Muscle of leg (tissue), 3 donors: ENCODE measurements at regions not wholly inside any gene's neighbourhood (a gene's known extent, or its start where the extent isn't known, plus 50 kb on each side); places are given as distances from the start of the nearest gene placed in this dataset.

Source experiments
- DNase-seq: peaks from one replicate; pipeline ENCODE4 v3.0.0; 2013
- H3K27ac ChIP-seq: one replicate; pipeline ENCODE4 v1.5.1; 2013; ENCODE audit warnings: mild to moderate bottlenecking, low read length, control low read depth
- H3K27me3 ChIP-seq: one replicate; pipeline ENCODE4 v1.6.1; 2013; ENCODE audit warnings: low read length; ENCODE audit not compliant: control insufficient read depth, insufficient read depth
- H3K36me3 ChIP-seq: one replicate; pipeline ENCODE4 v1.6.1; 2013; ENCODE audit warnings: low read length; ENCODE audit not compliant: control insufficient read depth, insufficient read depth
- H3K4me1 ChIP-seq: one replicate; pipeline ENCODE4 v1.6.1; 2013; ENCODE audit warnings: low read length; ENCODE audit not compliant: control insufficient read depth, insufficient read depth
- H3K4me3 ChIP-seq: one replicate; pipeline ENCODE4 v1.5.1; 2013; ENCODE audit warnings: low read length, control low read depth
- H3K9me3 ChIP-seq: replicated peaks from 2 replicates; pipeline ENCODE4 v1.6.1; 2013; ENCODE audit warnings: low read depth, low read length; ENCODE audit not compliant: control insufficient read depth
- WGBS: methylation state at CpG from one replicate; pipeline ENCODE4 v1.1.5; 2013; ENCODE audit warnings: missing lambda C conversion rate; ENCODE audit not compliant: insufficient coverage; 5-methylcytosine and 5-hydroxymethylcytosine counted together

GRCh38 chr12:124109760-124110159, 136.7 kb downstream of the ZNF664 start:
- 51% methylated on average over 2 of the region's 3 CpGs for WGBS
- no peak overlapping the region for H3K4me3 ChIP-seq

DNA sequence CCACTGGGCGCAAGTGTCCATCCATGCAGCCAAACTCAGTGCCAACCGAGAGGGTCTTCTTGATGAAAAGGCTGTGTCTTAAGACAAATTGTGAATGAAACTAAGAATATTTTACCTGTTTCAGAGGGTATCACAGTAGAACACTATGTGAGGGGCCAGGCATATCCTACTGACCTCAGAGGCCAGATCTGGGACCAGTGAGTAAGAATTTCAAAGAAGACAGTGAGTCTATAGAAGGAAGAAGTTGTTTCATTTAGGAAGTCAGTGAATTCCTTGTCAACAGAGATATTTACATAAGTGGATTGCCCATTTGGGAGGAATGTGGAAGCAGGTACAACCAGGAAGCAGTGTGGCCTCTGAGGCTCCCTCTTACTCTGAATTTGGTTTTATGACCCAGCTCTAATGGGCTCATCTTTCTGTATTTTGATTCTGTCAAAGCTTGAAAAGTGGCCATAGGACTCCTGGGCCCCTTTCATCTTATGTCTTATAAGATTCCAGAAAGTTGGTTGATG, 137.4 kb downstream of the ZNF664 start:
- no peak for DNase-seq
- Histone ChIP-seq H3K36me3 (no peaks in the 10 kb centered on the region), H3K27ac (no peak overlapping the region), H3K4me1 (no peaks in the 10 kb centered on the region), H3K27me3 (peaks cover 3% of the 10 kb centered on the region), H3K9me3 (peaks cover 6% of the 10 kb centered on the region), H3K4me3 (no peak overlapping the region)
- WGBS: 92% methylated on average over 2 of the region's 2 CpGs

More at GRCh38 chr12:124109760-124110159, 136.7 kb downstream of the ZNF664 start:
- no peak for DNase-seq
- peaks cover 3% of the 10 kb centered on the region for H3K27me3 ChIP-seq
- H3K27ac ChIP-seq: no peak overlapping the region
- H3K9me3 ChIP-seq: peaks cover 6% of the 10 kb centered on the region
- H3K4me1 ChIP-seq: no peaks in the 10 kb centered on the region
- H3K36me3 ChIP-seq: no peaks in the 10 kb centered on the region

GRCh38 chr12:124111006-124111405, 138.0 kb downstream of the ZNF664 start:
- H3K36me3 ChIP-seq: no peaks in the 10 kb centered on the region
- H3K27ac ChIP-seq: no peak overlapping the region
- no peak overlapping the region for H3K4me3 ChIP-seq
- no peaks in the 10 kb centered on the region for H3K4me1 ChIP-seq
- WGBS: 60% methylated on average over 1 of the region's 5 CpGs
- no peak for DNase-seq
- peaks cover 3% of the 10 kb centered on the region for H3K27me3 ChIP-seq
- peaks cover 6% of the 10 kb centered on the region for H3K9me3 ChIP-seq

DNA sequence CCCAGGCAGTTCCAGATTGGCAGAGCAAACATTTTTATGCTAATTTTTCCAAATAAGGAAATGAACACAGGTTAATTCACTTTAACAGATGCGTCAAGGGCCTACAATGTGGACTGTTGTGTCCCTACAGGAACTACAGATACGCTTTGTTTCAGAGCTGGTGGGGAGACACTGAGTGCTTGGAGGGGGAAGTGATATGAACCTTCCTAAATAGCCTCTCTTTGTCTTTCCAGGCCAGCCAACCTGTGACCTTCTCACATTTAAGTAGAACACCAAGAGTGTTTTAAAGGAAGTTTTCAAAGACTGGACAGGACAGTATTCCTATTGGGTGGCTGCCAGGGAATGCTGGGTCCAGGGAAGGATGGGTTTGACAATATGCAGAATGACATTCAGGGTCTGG, 141.3 kb downstream of the ZNF664 start:
- Histone ChIP-seq H3K4me1 (no peaks in the 10 kb centered on the region), H3K36me3 (no peaks in the 10 kb centered on the region), H3K27me3 (peaks cover 3% of the 10 kb centered on the region), H3K27ac (no peak overlapping the region), H3K9me3 (peaks cover 6% of the 10 kb centered on the region), H3K4me3 (no peak overlapping the region)
- no CpG with 5 or more reads among the region's 2 CpGs for WGBS
- DNase-seq: no peak

DNA sequence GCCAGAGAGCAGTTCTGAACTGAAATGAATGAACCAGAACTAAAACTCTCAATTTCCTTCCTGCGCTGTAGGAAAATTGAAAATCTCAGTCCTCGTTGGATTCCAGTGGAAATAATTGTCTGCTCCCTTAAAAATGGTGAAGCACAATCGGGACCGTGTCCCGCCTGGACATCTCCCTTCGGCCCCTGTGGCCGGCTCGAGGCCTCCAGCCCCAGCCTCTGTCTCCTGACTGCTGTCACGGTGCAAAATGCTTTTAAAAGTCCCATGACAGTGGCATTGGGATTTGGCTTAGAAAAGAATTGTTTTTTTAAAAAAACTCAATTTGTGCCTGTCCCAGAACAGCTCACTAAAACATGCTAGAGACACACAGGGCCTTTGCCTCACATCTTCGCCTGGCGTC, 142.5 kb downstream of the ZNF664 start:
- 59% methylated on average over 9 of the region's 11 CpGs for WGBS
- Histone ChIP-seq H3K9me3 (peaks cover 6% of the 10 kb centered on the region), H3K27me3 (peaks cover 5% of the 10 kb centered on the region), H3K27ac (no peak overlapping the region), H3K4me3 (no peak overlapping the region), H3K4me1 (no peaks in the 10 kb centered on the region), H3K36me3 (no peaks in the 10 kb centered on the region)
- DNase-seq: peak; percentile 65

DNA sequence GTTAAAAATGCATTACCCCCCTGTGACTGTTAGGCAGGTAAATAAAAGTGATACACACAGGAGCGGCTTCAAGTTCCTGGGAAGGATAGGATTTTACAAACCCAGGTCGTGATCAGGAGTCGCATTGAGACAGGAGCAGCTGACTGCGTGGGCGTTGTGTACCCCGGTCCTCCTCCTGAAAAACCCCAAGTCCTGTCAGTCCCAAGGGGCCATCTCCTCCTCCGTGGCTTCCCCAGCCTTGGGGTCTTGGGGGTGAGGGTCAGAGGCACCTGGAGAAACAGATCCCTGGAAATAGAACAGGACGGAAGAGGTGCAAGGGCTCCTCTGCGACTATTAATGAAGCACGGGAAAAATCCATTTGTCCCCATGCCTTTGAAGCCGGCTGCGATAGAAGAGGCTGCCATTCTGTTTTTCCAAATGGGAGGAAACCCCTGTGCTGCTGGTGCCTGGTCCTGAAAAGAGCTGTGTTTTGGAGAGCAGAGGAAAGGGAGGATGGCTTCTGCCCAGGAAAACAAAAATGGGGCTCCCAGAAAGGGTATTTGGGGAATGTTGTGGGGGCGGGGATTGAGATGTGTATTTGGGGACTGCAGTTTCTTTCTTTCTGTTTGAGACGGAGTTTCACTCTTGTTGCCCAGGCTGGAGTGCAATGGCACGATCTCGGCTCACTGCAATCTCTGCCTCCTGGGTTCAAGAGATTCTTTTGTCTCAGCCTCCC, 143.1 kb downstream of the ZNF664 start:
- Histone ChIP-seq H3K4me3 (no peak overlapping the region), H3K27ac (no peak overlapping the region), H3K9me3 (peaks cover 6% of the 10 kb centered on the region), H3K4me1 (no peaks in the 10 kb centered on the region), H3K27me3 (peaks cover 5% of the 10 kb centered on the region), H3K36me3 (no peaks in the 10 kb centered on the region)
- WGBS: 75% methylated on average over 11 of the region's 16 CpGs
- DNase-seq: no peak

DNA sequence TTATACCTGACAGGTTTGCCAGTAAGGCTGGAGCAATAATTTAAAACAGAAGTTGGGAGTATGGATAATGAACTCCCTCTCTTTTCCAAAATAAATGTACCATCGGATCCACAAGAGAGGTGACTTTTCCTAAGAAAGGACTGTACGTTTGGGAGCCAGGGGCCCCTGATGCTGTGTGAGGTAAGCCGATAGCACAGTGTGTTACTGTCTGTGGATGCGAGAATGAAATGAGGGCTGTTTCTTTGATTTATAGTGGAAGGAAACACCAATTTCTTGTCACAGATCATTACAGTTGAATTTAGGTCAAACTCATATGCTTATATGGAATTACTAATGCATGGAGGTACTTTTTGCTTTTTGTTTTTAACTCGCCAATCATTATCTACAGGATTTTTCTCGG, 147.7 kb downstream of the ZNF664 start:
- H3K4me1 ChIP-seq: no peaks in the 10 kb centered on the region
- H3K27ac ChIP-seq: no peak overlapping the region
- peaks cover 6% of the 10 kb centered on the region for H3K27me3 ChIP-seq
- no peaks in the 10 kb centered on the region for H3K9me3 ChIP-seq
- 40% methylated on average over 1 of the region's 6 CpGs for WGBS
- no peak for DNase-seq
- no peaks in the 10 kb centered on the region for H3K36me3 ChIP-seq
- H3K4me3 ChIP-seq: no peak overlapping the region

- DNase-seq: no peak
These were observed 149.7 kb downstream of the ZNF664 start for GRCh38 chr12:124122722-124123121.

DNA sequence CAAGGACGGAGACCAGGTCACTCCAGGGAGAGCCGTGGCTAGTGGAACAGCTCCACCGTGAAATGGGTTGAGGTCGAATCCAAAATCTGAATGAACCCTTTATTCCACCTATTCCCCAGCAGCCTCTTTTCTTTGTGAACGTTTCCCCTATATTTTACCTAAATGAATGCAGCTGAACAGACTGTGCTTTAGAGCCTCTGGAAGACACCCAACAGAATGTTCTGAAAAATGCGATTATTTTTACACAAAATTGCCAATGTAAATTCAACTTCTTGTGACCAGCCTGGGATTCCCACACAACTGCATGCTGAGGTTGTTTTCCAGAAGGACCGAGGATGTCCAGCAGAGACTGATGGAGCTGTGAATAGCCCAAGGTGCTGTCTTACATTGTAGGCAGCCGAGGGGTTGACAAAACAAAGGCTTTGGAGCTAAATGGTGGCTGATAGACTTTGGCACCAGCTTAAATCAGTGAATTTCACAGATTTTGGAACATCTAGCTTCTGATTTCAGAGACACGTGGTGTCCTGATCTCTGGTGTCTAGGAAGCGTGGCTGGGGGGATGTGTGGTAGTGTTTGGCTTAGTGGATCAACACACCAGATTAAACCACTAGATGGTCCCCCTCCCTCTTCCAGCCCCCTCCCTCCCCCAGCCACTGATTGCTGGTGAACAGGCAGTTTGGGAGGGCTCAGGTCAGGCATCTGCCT, 150.4 kb downstream of the ZNF664 start:
- WGBS: 43% methylated on average over 4 of the region's 10 CpGs
- Histone ChIP-seq H3K4me3 (no peak overlapping the region), H3K27me3 (peaks cover 6% of the 10 kb centered on the region), H3K4me1 (peaks cover 5% of the 10 kb centered on the region), H3K36me3 (no peaks in the 10 kb centered on the region), H3K27ac (no peak overlapping the region), H3K9me3 (no peaks in the 10 kb centered on the region)
- no peak for DNase-seq

More at GRCh38 chr12:124122722-124123121, 149.7 kb downstream of the ZNF664 start:
- H3K4me3 ChIP-seq: no peak overlapping the region
- no peak overlapping the region for H3K27ac ChIP-seq
- 60% methylated on average over 4 of the region's 9 CpGs for WGBS
- H3K27me3 ChIP-seq: peaks cover 6% of the 10 kb centered on the region
- peaks cover 5% of the 10 kb centered on the region for H3K4me1 ChIP-seq
- H3K36me3 ChIP-seq: no peaks in the 10 kb centered on the region
- no peaks in the 10 kb centered on the region for H3K9me3 ChIP-seq

DNA sequence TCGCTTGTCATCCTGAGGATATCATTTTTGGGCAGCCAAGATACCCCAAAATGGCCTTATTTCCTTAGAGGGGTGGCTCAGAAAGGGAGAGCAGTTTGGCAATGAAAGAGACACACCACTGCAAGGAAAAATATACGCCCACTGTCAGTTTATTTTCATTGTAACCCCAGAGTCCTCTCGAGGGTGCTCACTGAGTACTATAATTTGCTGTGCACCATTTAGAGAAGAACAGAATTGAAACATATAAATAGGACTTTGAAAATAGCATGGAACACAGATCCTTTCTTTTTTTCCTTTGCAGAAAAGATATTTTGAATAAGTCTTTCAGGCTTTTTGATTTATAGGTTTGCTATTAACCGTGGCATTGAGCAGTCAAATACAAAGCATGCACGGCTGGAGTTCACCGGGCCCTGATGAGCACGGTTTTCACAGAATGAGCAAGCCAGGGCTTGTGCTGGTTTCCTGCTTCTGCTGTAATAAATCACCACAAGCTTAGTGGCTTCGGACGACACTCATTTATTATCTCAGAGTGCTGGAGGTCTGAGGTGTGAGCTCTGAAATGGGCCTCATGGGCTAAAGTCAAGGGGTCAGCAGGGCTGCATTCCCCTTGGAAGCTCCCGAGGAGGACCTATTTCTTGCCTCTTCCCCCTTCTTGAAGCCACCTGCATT, 152.3 kb downstream of the ZNF664 start:
- Histone ChIP-seq H3K27ac (no peak overlapping the region), H3K9me3 (no peaks in the 10 kb centered on the region), H3K27me3 (peaks cover 4% of the 10 kb centered on the region), H3K36me3 (no peaks in the 10 kb centered on the region), H3K4me3 (no peak overlapping the region), H3K4me1 (peaks cover 5% of the 10 kb centered on the region)
- 44% methylated on average over 1 of the region's 10 CpGs for WGBS
- no peak for DNase-seq
